ENCODE measurements at regions not wholly inside any gene's neighbourhood (a gene's known extent, or its start where the extent isn't known, plus 50 kb on each side); places are given as distances from the start of the nearest gene placed in this dataset.
"Not testable (repeated sequence)": the region's sequence is repeated elsewhere in the genome, so short reads cannot be mapped to it uniquely, and the experiment has no call there.

DNA sequence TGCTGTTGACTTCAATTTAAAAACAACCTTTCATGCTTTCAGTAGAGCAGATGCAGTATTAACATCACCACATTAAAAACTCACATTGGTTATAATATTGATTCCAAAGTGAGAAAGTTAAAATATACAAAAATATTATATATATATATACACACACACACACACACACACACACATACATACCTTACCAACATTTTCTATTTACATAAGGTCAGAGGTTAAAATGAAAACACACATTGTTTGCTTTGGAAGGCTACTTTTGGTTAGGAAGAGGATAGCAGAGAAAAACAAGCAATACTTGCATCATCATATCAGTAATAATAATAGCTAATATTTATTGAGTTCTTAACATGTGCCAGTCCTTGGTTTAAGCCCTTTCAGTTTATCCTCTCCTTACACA lies 226.5 kb downstream of the PPP4R3C start:
- no peak for DNase-seq (ENCODE audit: extremely low read depth, insufficient read length)
- Histone ChIP-seq H3K36me3 (ENCODE audit: control insufficient read depth, insufficient read depth, low read length) (no peaks in the 10 kb centered on the region), H3K27me3 (replicated peaks; ENCODE audit: control insufficient read depth, insufficient read depth, low read length) (no peaks in the 10 kb centered on the region), H3K4me3 (replicated peaks; ENCODE audit: low read depth, low read length) (no peak overlapping the region)
- TF ChIP-seq, protein P1, sequence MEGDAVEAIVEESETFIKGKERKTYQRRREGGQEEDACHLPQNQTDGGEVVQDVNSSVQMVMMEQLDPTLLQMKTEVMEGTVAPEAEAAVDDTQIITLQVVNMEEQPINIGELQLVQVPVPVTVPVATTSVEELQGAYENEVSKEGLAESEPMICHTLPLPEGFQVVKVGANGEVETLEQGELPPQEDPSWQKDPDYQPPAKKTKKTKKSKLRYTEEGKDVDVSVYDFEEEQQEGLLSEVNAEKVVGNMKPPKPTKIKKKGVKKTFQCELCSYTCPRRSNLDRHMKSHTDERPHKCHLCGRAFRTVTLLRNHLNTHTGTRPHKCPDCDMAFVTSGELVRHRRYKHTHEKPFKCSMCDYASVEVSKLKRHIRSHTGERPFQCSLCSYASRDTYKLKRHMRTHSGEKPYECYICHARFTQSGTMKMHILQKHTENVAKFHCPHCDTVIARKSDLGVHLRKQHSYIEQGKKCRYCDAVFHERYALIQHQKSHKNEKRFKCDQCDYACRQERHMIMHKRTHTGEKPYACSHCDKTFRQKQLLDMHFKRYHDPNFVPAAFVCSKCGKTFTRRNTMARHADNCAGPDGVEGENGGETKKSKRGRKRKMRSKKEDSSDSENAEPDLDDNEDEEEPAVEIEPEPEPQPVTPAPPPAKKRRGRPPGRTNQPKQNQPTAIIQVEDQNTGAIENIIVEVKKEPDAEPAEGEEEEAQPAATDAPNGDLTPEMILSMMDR (IDR thresholded peaks at IDR 0.05; ENCODE audit: insufficient read depth, low read length, poor library complexity, severe bottlenecking): no peak

DNA sequence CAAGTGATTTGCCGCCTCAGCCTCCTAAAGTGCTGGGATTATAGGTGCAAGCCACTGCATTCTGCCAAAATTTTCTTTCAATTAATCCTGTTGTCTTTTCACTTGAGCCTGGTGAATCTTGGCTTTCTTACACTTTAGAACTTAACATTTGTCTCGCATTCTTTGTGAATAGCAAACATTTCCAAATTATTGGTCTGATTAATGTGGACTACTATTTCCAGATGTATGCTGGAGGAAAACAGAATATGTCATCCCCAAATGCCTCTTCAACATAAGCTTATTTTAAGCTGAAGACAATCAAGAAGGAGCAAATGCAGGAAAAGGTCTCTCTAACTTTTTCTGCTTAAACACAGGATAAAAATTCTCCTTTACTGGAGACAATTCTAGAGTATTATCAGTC lies 233.4 kb downstream of the PPP4R3C start:
- H3K27me3 ChIP-seq (replicated peaks; ENCODE audit: control insufficient read depth, insufficient read depth, low read length): no peaks in the 10 kb centered on the region
- no peak for DNase-seq (ENCODE audit: extremely low read depth, insufficient read length)
- H3K36me3 ChIP-seq (ENCODE audit: control insufficient read depth, insufficient read depth, low read length): no peaks in the 10 kb centered on the region
- H3K4me3 ChIP-seq (replicated peaks; ENCODE audit: low read depth, low read length): no peak overlapping the region
- TF ChIP-seq, protein P1 (IDR thresholded peaks at IDR 0.05; ENCODE audit: insufficient read depth, low read length, poor library complexity, severe bottlenecking): no peak

DNA sequence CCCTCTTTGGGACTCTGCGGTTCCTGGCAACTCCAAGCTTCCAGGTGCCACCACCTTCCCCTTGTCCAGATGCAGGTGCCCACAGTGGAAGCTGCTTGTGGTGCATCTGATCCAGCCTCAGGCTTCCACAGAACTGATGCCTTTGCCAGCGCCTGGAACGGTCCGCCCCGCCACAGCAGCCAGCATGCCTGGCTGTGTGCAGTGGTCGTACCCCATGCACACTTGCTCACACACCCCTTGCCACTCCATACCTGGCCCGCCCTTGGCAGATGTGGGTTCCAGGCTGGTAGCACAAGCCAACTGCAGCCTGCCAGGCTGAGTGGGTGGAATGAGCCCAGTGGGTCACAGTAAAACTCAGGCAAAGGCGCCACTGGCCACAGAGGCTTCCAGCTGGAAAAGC lies 240.5 kb downstream of the PPP4R3C start:
- DNase-seq (ENCODE audit: extremely low read depth, insufficient read length): no peak
- TF ChIP-seq, protein P1 (IDR thresholded peaks at IDR 0.05; ENCODE audit: insufficient read depth, low read length, poor library complexity, severe bottlenecking): no peak
- no peaks in the 10 kb centered on the region for H3K36me3 ChIP-seq (ENCODE audit: control insufficient read depth, insufficient read depth, low read length)
- no peaks in the 10 kb centered on the region for H3K27me3 ChIP-seq (replicated peaks; ENCODE audit: control insufficient read depth, insufficient read depth, low read length)
- H3K4me3 ChIP-seq (replicated peaks; ENCODE audit: low read depth, low read length): no peak overlapping the region

DNA sequence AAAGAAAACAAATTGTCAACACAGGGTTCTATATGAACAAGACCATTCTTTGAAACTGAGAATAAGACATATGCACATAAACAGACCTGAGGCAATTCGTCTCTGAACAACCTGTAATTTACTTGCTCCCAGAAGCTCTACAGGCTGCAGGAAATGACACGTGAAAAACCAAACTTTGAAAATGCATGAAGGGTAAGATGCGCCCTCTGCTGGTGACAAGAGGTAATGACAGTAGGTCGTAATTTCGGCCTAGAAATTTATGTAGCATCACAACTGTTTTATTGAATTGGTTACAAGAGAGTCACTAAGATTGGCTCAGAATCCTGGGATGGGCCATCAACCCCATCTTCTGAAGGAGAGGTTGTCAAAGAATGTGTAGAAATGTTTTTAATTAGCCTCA lies 276.5 kb downstream of the PPP4R3C start:
- Histone ChIP-seq H3K36me3 (ENCODE audit: control insufficient read depth, insufficient read depth, low read length) (no peaks in the 10 kb centered on the region), H3K27me3 (replicated peaks; ENCODE audit: control insufficient read depth, insufficient read depth, low read length) (no peaks in the 10 kb centered on the region), H3K4me3 (replicated peaks; ENCODE audit: low read depth, low read length) (no peak overlapping the region)
- DNase-seq (ENCODE audit: extremely low read depth, insufficient read length): no peak
- TF ChIP-seq, protein P1 (IDR thresholded peaks at IDR 0.05; ENCODE audit: insufficient read depth, low read length, poor library complexity, severe bottlenecking): peak; percentile 83

DNA sequence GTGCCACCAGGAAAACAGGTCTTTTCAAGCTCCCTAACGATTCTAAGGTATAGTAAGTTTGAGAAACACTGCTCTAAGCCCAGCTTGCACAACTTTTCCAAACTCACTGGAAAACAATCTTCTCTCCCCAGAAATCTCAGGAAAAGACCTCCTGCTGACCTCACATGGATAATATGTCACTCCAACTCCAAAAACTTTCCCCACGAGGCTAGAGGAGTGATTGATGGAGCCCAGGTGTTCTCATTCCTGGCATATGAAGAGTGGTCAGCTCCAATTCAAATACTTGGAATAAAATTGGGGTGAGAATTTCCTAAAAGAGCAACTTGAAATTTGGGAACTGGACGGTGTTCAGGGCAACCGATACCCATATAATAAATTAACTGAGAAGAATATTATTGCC lies 299.9 kb downstream of the PPP4R3C start:
- no peak for DNase-seq (ENCODE audit: extremely low read depth, insufficient read length)
- Histone ChIP-seq H3K36me3 (ENCODE audit: control insufficient read depth, insufficient read depth, low read length) (no peaks in the 10 kb centered on the region), H3K4me3 (replicated peaks; ENCODE audit: low read depth, low read length) (no peak overlapping the region), H3K27me3 (replicated peaks; ENCODE audit: control insufficient read depth, insufficient read depth, low read length) (no peaks in the 10 kb centered on the region)
- TF ChIP-seq, protein P1 (IDR thresholded peaks at IDR 0.05; ENCODE audit: insufficient read depth, low read length, poor library complexity, severe bottlenecking): no peak

DNA sequence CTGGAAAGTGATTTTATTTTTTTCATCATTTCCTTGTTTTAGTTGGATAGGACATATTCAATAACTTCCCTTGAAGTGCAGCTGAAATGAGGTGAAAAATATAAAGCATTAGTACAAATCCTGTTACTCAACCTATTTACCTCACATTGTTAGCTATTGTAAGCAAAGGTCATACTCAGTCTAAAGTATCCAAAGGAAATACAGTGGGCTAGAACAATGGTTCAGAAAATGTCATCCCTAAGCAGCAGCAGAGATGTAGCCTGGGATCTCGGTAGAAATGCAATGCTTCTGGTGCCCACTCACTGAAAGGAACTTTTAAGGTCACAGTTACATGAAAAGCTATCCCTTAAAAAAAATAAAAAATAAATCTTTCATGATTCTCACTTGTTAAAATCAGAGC lies 300.6 kb downstream of the PPP4R3C start:
- no peak overlapping the region for H3K4me3 ChIP-seq (replicated peaks; ENCODE audit: low read depth, low read length)
- H3K27me3 ChIP-seq (replicated peaks; ENCODE audit: control insufficient read depth, insufficient read depth, low read length): no peaks in the 10 kb centered on the region
- TF ChIP-seq, protein P1 (IDR thresholded peaks at IDR 0.05; ENCODE audit: insufficient read depth, low read length, poor library complexity, severe bottlenecking): no peak
- no peaks in the 10 kb centered on the region for H3K36me3 ChIP-seq (ENCODE audit: control insufficient read depth, insufficient read depth, low read length)
- no peak for DNase-seq (ENCODE audit: extremely low read depth, insufficient read length)

DNA sequence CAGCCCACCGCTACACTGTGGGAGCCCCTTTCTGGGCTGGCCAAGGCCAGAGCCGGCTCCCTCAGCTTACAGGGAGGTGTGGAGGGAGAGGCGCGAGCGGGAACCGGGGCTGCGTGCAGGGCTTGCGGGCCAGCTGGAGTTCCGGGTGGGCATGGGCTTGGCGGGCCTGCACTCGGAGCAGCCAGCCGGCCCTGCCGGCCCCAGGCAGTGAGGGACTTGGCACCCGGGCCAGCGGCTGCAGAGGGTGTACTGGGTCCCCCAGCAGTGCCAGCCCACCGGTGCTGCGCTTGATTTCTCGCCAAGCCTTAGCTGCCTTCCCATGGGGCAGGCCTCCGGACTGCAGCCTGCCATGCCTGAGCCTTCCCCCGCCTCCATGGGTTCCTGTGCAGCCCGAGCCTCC lies 306.2 kb downstream of the PPP4R3C start:
- H3K4me3 ChIP-seq (replicated peaks; ENCODE audit: low read depth, low read length); H3K27me3 ChIP-seq (replicated peaks; ENCODE audit: control insufficient read depth, insufficient read depth, low read length); H3K36me3 ChIP-seq (ENCODE audit: control insufficient read depth, insufficient read depth, low read length); DNase-seq (ENCODE audit: extremely low read depth, insufficient read length): not testable (repeated sequence)
